Gastrocnemius medialis (tissue), 4 donors: ENCODE measurements at regions not wholly inside any gene's neighbourhood (a gene's known extent, or its start where the extent isn't known, plus 50 kb on each side); places are given as distances from the start of the nearest gene placed in this dataset.

Experiments used
- ATAC-seq, 2 donors: fragments of 150-250 bp; one replicate each; pipeline ENCODE4 v1.9.1; 2016
- DNase-seq, 2 donors: peaks; one replicate each; pipeline ENCODE4 v3.0.0-alpha.2; 2019
- H3K27ac ChIP-seq, 4 donors: fragments of 200-600 bp; sonication (generic); 1 replicate in 1 of 4; 2 replicates in 3 of 4; pipeline ENCODE4 v1.5.1; 2016 to 2018; ENCODE audit warnings: mild to moderate bottlenecking in 2 of 4, moderate library complexity in 1 of 4
- H3K27me3 ChIP-seq, 3 donors: fragments of 200-600 bp; sonication (generic) in 2 of 3; 1 replicate in 1 of 3; 2 replicates in 2 of 3; pipeline versions ENCODE4 v1.5.1 to v1.6.0; 2016 to 2019; ENCODE audit warnings: mild to moderate bottlenecking in 1 of 3, moderate library complexity in 1 of 3
- H3K36me3 ChIP-seq, 2 donors: fragments of 200-600 bp; sonication (generic) in 1 of 2; one replicate each; pipeline ENCODE4 v1.5.1; 2017 to 2018
- H3K4me1 ChIP-seq, 2 donors: fragments of 200-600 bp; sonication (generic) in 1 of 2; one replicate each; pipeline ENCODE4 v1.5.1; 2016 to 2017; ENCODE audit warnings: mild to moderate bottlenecking in 2 of 2
- H3K4me3 ChIP-seq, 4 donors: fragments of 200-600 bp; sonication (generic) in 3 of 4; 1 replicate in 1 of 4; 2 replicates in 3 of 4; pipeline ENCODE4 v1.5.1; 2016 to 2019; ENCODE audit warnings: mild to moderate bottlenecking in 2 of 4
- H3K9me3 ChIP-seq, 3 donors: fragments of 200-600 bp; sonication (generic) in 2 of 3; 1 replicate in 1 of 3; 2 replicates in 2 of 3; pipeline ENCODE4 v1.5.1; 2016 to 2019
- POLR2A ChIP-seq, 2 donors: fragments of 450-650 bp; IDR thresholded peaks; one replicate each; pipeline ENCODE4 v1.6.1; 2017; ENCODE audit warnings: antibody characterized with exemption in 2 of 2, mild to moderate bottlenecking in 2 of 2, moderate library complexity in 2 of 2
- in situ Hi-C, 4 donors: fragments of 200-750 bp; cut with MboI; loops; one replicate each; pipeline versions ENCODE4 v1.15.0 to v1.8.0; 2017; ENCODE audit warnings: low sequenced_read_pairs in 4 of 4
- intact Hi-C: fragments of 100-400 bp; cut with DNase I; formaldehyde crosslinking; loops from one replicate; pipeline ENCODE4 v1.15.1; 2023; ENCODE audit warnings: low total_unique reads
- TF ChIP-seq, protein P1 (sequence below), 5 experiments: fragments of 450-650 bp in 3 of 5; fragments of 200-600 bp in 2 of 5; sonication (generic) in 2 of 5; IDR thresholded peaks in 4 of 5; conservative IDR thresholded peaks in 1 of 5; 1 replicate in 4 of 5; 2 replicates in 1 of 5; pipeline ENCODE4 v1.5.1; 2016 to 2019; ENCODE audit warnings: antibody characterized with exemption in 5 of 5, mild to moderate bottlenecking in 3 of 5, moderate library complexity in 3 of 5

DNA sequence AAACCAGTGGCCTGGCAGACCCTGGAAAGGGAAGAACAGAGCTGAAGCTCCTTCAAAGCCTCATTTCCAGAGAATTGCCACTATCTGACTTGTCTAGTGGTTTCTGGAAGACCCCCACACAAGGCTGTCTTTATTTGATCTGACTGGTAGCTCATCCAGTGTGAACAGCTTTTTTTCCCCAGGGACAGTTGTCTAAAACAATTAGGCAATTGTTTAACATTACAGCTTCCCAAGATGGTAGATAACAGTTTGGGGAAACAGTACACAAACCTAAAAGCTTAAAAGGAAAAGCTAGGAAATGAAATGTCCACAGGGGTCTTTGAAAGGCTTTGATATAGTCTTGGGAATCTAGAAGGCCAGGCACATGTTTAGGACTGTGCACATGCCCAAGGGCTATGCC, 203.4 kb upstream of the CTBP2 start:
- in situ Hi-C loops (no loop called here), intact Hi-C loops (no loop called here)
- Histone ChIP-seq H3K27ac (no peak overlapping the region), H3K9me3 (no peaks in the 10 kb centered on the region), H3K4me1 (no peaks in the 10 kb centered on the region), H3K4me3 (no peak overlapping the region), H3K27me3 (no peaks in the 10 kb centered on the region), H3K36me3 (no peaks in the 10 kb centered on the region)
- DNase-seq, result no peak
- TF ChIP-seq, protein P1, sequence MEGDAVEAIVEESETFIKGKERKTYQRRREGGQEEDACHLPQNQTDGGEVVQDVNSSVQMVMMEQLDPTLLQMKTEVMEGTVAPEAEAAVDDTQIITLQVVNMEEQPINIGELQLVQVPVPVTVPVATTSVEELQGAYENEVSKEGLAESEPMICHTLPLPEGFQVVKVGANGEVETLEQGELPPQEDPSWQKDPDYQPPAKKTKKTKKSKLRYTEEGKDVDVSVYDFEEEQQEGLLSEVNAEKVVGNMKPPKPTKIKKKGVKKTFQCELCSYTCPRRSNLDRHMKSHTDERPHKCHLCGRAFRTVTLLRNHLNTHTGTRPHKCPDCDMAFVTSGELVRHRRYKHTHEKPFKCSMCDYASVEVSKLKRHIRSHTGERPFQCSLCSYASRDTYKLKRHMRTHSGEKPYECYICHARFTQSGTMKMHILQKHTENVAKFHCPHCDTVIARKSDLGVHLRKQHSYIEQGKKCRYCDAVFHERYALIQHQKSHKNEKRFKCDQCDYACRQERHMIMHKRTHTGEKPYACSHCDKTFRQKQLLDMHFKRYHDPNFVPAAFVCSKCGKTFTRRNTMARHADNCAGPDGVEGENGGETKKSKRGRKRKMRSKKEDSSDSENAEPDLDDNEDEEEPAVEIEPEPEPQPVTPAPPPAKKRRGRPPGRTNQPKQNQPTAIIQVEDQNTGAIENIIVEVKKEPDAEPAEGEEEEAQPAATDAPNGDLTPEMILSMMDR (IDR thresholded peaks at IDR 0.05 in 4 of 5, conservative IDR thresholded peaks at IDR 0.05 in 1 of 5), result no peak
- no peak for TF ChIP-seq POLR2A (IDR thresholded peaks at IDR 0.05)
- no peak for ATAC-seq

DNA sequence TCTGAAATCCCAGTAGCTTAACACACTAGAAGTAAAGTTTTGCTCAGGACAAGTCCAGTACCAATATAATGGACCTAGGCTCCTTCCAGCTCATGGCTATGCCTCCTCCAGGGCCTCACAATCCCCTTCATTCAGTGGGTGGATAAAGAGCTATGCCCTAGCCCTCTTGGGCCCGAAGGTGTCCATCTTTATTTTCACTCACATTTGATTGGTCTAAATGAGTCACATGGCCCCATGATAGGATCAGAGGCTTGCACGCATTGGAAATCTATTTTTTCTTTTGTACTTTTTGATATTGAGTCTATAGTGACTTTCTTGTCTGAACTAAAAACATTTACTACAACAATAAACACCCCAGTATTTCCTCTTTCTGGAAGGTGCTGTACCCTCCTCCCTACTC, 202.6 kb upstream of the CTBP2 start:
- DNase-seq (no peak), ATAC-seq (no peak)
- Histone ChIP-seq H3K4me3 (no peak overlapping the region), H3K4me1 (no peaks in the 10 kb centered on the region), H3K27me3 (no peaks in the 10 kb centered on the region), H3K36me3 (no peaks in the 10 kb centered on the region), H3K9me3 (no peaks in the 10 kb centered on the region), H3K27ac (no peak overlapping the region)
- in situ Hi-C loops (no loop called here), intact Hi-C loops (no loop called here)
- TF ChIP-seq POLR2A (IDR thresholded peaks at IDR 0.05), result no peak
- TF ChIP-seq, protein P1 (IDR thresholded peaks at IDR 0.05 in 4 of 5, conservative IDR thresholded peaks at IDR 0.05 in 1 of 5), result no peak

DNA sequence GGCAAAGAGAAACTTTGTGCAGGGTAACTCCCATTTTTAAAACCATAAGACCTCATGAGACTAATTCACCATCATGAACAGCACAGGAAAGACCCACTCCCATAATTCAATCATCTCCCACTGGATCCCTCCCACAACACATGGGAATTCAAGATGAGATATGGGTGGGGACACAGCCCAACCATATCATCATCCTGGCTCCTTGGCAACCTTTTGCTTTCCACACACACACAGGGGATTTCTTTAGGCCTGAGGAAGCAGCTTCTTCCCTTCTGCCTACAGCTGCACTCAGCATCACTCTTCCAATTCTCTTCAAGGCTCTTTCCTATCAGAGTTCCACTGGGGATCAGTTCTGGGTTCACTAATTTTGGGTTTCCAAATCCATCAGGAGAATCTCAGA, 199.0 kb upstream of the CTBP2 start:
- Histone ChIP-seq H3K27ac (no peak overlapping the region), H3K4me3 (no peak overlapping the region), H3K4me1 (no peaks in the 10 kb centered on the region), H3K36me3 (no peaks in the 10 kb centered on the region), H3K9me3 (no peaks in the 10 kb centered on the region), H3K27me3 (no peaks in the 10 kb centered on the region)
- no peak for DNase-seq
- intact Hi-C loops (no loop called here), in situ Hi-C loops (no loop called here)
- no peak for TF ChIP-seq POLR2A (IDR thresholded peaks at IDR 0.05)
- TF ChIP-seq, protein P1 (IDR thresholded peaks at IDR 0.05 in 4 of 5, conservative IDR thresholded peaks at IDR 0.05 in 1 of 5), result no peak
- ATAC-seq, result no peak

DNA sequence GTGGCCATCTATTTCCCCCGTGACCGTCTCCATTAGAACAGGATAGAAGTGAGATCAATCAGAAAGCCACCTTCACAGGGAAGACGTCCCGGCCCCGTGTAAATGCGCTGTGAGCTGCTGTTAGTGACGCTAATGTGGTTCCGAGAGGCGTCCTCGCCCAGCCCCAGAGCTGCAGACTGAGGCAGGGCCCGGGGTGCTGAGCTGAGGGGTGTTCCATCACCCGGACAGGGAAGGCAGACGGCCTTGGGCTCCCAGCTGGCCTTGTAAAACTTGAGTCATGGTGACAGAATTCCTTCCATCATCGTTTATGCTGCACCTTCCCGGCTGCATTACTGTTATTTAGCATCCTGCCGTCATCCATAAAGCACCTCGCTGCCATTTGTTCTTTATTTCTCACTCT, 195.3 kb upstream of the CTBP2 start:
- TF ChIP-seq, protein P1 (IDR thresholded peaks at IDR 0.05 in 4 of 5, conservative IDR thresholded peaks at IDR 0.05 in 1 of 5), result no peak
- no peak for TF ChIP-seq POLR2A (IDR thresholded peaks at IDR 0.05)
- Histone ChIP-seq H3K27me3 (no peaks in the 10 kb centered on the region), H3K9me3 (no peaks in the 10 kb centered on the region), H3K4me3 (no peak overlapping the region), H3K27ac (no peak overlapping the region), H3K36me3 (no peaks in the 10 kb centered on the region), H3K4me1 (no peaks in the 10 kb centered on the region)
- no peak for DNase-seq
- intact Hi-C loops (no loop called here), in situ Hi-C loops (no loop called here)
- no peak for ATAC-seq

DNA sequence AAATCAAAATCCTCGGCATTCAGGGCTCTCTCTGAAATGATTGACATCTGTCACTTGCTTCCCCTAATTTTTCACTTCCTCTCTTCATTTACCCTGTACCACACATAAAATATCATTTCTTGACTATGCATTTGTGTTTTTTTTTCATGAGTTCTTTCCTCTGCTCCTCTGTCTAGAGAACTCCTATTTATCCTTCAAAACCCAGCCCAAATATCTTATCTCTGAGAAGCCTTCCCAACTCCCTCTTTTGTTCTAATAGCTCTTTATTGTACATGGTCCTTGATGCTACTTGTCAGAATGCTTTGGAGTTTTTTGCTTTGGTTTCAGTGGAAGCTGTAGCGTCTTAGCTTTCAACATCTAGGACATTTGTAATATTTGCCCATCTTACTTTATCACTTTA, 190.2 kb upstream of the CTBP2 start:
- no peak for ATAC-seq
- Histone ChIP-seq H3K4me3 (no peak overlapping the region), H3K36me3 (no peaks in the 10 kb centered on the region), H3K27ac (no peak overlapping the region), H3K27me3 (no peaks in the 10 kb centered on the region), H3K4me1 (no peaks in the 10 kb centered on the region), H3K9me3 (no peaks in the 10 kb centered on the region)
- in situ Hi-C loops (no loop called here), intact Hi-C loops (no loop called here)
- TF ChIP-seq POLR2A (IDR thresholded peaks at IDR 0.05), result no peak
- TF ChIP-seq, protein P1 (IDR thresholded peaks at IDR 0.05 in 4 of 5, conservative IDR thresholded peaks at IDR 0.05 in 1 of 5), result no peak
- DNase-seq, result no peak
